ENCODE measurements at regions not wholly inside any gene's neighbourhood (a gene's known extent, or its start where the extent isn't known, plus 50 kb on each side); places are given as distances from the start of the nearest gene placed in this dataset.
A peak's percentile ranks its signal among the peaks of the same experiment; 100 is the strongest.

- peak overlapping the region; percentile 52 to 58; a peak in 3 of 4 replicates for H3K27ac ChIP-seq (ENCODE audit: low read depth in 2 of 2, low read length in 1 of 2)
- peak; percentile 32; the same call in 1 of the 2 replicates for TF ChIP-seq PBX3 (IDR thresholded peaks at IDR 0.05)
- no peak for TF ChIP-seq USF1 (IDR thresholded peaks at IDR 0.05; ENCODE audit: borderline replicate concordance, low read depth)
- peak; percentile 22; the same call in 1 of the 2 replicates for TF ChIP-seq TCF12 (IDR thresholded peaks at IDR 0.05)
- peak overlapping the region; percentile 18; the same call in 1 of the 2 replicates for H3K4me2 ChIP-seq
- ChIA-PET CTCF (no interaction called here), POLR2A (no interaction called here)
- H4K20me1 ChIP-seq (ENCODE audit: insufficient read depth): no peaks in the 10 kb centered on the region
- H3K36me3 ChIP-seq (replicated peaks in 1 of 2; ENCODE audit: control insufficient read depth in 1 of 2, insufficient read depth in 2 of 2, low read length in 1 of 2): peaks cover 0 to 3% of the 10 kb centered on the region in 2 experiments
- peak overlapping the region; percentile 66 for H2AFZ ChIP-seq (ENCODE audit: low read depth)
- peaks cover 7% of the 10 kb centered on the region for H3F3A ChIP-seq (replicated peaks; ENCODE audit: insufficient read depth)
- H3K4me3 ChIP-seq (ENCODE audit: low read depth in 2 of 2, low read length in 1 of 2): no peak overlapping the region
- WGBS (ENCODE audit: low lambda C conversion rate): 46% methylated on average over 2 of the region's 2 CpGs
- no peak for DNase-seq
- H3K79me2 ChIP-seq (ENCODE audit: insufficient read depth): no peaks in the 10 kb centered on the region
- H3K9me2 ChIP-seq: no peaks in the 10 kb centered on the region
- H3K4me1 ChIP-seq (ENCODE audit: control insufficient read depth in 1 of 2, insufficient read depth in 2 of 2, low read depth in 1 of 2, low read length in 1 of 2): 0 out of 4 replicates have a peak, but pooled peaks cover 0 to 8% of the 10 kb centered on the region in 2 experiments
- no peaks in the 10 kb centered on the region for H3K9me3 ChIP-seq
- no peaks in the 10 kb centered on the region for H3K27me3 ChIP-seq (ENCODE audit: insufficient read depth)
- H3K9ac ChIP-seq: no peak overlapping the region
These were observed 159.3 kb downstream of the SCG2 start for GRCh38 chr2:223442847-223443246.

- H3K9ac ChIP-seq: no peak overlapping the region
- no peaks in the 10 kb centered on the region for H4K20me1 ChIP-seq (ENCODE audit: insufficient read depth)
- ChIA-PET CTCF (no interaction called here), POLR2A (no interaction called here)
- no peak overlapping the region for H3K27ac ChIP-seq (ENCODE audit: low read depth in 2 of 2, low read length in 1 of 2)
- H3K79me2 ChIP-seq (ENCODE audit: insufficient read depth): no peaks in the 10 kb centered on the region
- no peaks in the 10 kb centered on the region for H3K27me3 ChIP-seq (ENCODE audit: insufficient read depth)
- no peak overlapping the region for H3K4me2 ChIP-seq
- H3K36me3 ChIP-seq (replicated peaks in 1 of 2; ENCODE audit: control insufficient read depth in 1 of 2, insufficient read depth in 2 of 2, low read length in 1 of 2): peaks cover 0 to 3% of the 10 kb centered on the region in 2 experiments
- H2AFZ ChIP-seq (ENCODE audit: low read depth): no peak overlapping the region
- no peaks in the 10 kb centered on the region for H3K9me2 ChIP-seq
- 70% methylated on average over 3 of the region's 3 CpGs for WGBS (ENCODE audit: low lambda C conversion rate)
- no peak overlapping the region for H3K4me3 ChIP-seq (ENCODE audit: low read depth in 2 of 2, low read length in 1 of 2)
- peaks cover 3% of the 10 kb centered on the region for H3F3A ChIP-seq (replicated peaks; ENCODE audit: insufficient read depth)
- no peaks in the 10 kb centered on the region for H3K9me3 ChIP-seq
- H3K4me1 ChIP-seq (ENCODE audit: control insufficient read depth in 1 of 2, insufficient read depth in 2 of 2, low read depth in 1 of 2, low read length in 1 of 2): no peaks in the 10 kb centered on the region
- DNase-seq: no peak
- TF ChIP-seq IRF3 (IDR thresholded peaks at IDR 0.05; ENCODE audit: low read depth, low read length): no peak
- TF ChIP-seq RFX5 (IDR thresholded peaks at IDR 0.05; ENCODE audit: low read length): no peak
- TF ChIP-seq RXRA (IDR thresholded peaks at IDR 0.05; ENCODE audit: borderline replicate concordance, low read depth): no peak
- no peak for TF ChIP-seq FOXJ3 (CRISPR knock-in tag; IDR thresholded peaks at IDR 0.05)
- no peak for TF ChIP-seq MEF2A (IDR thresholded peaks at IDR 0.05; ENCODE audit: borderline replicate concordance, low read depth)
- TF ChIP-seq RCOR1 (IDR thresholded peaks at IDR 0.05; ENCODE audit: low read length): no peak
- TF ChIP-seq EP300 (IDR thresholded peaks at IDR 0.05; ENCODE audit: borderline replicate concordance in 1 of 2, low read depth in 1 of 2, low read length in 1 of 2): no peak
- no peak for TF ChIP-seq CTCF (IDR thresholded peaks at IDR 0.05)
- no peak for TF ChIP-seq SIN3A (IDR thresholded peaks at IDR 0.05; ENCODE audit: borderline replicate concordance, low read depth, low read length)
- TF ChIP-seq REST (IDR thresholded peaks at IDR 0.05; ENCODE audit: low read depth, low read length): no peak
- no peak for TF ChIP-seq ZBTB33 (IDR thresholded peaks at IDR 0.05; ENCODE audit: borderline replicate concordance, low read depth)
- no peak for TF ChIP-seq ELF1 (IDR thresholded peaks at IDR 0.05)
- no peak for TF ChIP-seq MXI1 (IDR thresholded peaks at IDR 0.05; ENCODE audit: low read depth, low read length)
- TF ChIP-seq POLR2AphosphoS5 (IDR thresholded peaks at IDR 0.05; ENCODE audit: low read depth, low read length): no peak
- no peak for TF ChIP-seq GABPA (IDR thresholded peaks at IDR 0.05; ENCODE audit: low read depth)
These were observed 151.9 kb downstream of the SCG2 start for GRCh38 chr2:223450246-223450645.

Data from SK-N-SH (cell line).